ENCODE measurements at regions not wholly inside any gene's neighbourhood (a gene's known extent, or its start where the extent isn't known, plus 50 kb on each side); places are given as distances from the start of the nearest gene placed in this dataset.

- TF ChIP-seq, protein P1, sequence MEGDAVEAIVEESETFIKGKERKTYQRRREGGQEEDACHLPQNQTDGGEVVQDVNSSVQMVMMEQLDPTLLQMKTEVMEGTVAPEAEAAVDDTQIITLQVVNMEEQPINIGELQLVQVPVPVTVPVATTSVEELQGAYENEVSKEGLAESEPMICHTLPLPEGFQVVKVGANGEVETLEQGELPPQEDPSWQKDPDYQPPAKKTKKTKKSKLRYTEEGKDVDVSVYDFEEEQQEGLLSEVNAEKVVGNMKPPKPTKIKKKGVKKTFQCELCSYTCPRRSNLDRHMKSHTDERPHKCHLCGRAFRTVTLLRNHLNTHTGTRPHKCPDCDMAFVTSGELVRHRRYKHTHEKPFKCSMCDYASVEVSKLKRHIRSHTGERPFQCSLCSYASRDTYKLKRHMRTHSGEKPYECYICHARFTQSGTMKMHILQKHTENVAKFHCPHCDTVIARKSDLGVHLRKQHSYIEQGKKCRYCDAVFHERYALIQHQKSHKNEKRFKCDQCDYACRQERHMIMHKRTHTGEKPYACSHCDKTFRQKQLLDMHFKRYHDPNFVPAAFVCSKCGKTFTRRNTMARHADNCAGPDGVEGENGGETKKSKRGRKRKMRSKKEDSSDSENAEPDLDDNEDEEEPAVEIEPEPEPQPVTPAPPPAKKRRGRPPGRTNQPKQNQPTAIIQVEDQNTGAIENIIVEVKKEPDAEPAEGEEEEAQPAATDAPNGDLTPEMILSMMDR (IDR thresholded peaks at IDR 0.05): peak in 4 of 6 experiments; percentile 20 to 41 (median 30)
- TF ChIP-seq POLR2A (IDR thresholded peaks at IDR 0.05): peak; percentile 66 to 83
Observed at GRCh38 chr13:99087098-99087953, 109.5 kb upstream of the DOCK9 start.

Measured in adrenal gland (tissue), 5 donors.